ENCODE measurements at regions not wholly inside any gene's neighbourhood (a gene's known extent, or its start where the extent isn't known, plus 50 kb on each side); places are given as distances from the start of the nearest gene placed in this dataset.

- Histone ChIP-seq H3K9me3 (replicated peaks in 1 of 2; ENCODE audit: control insufficient read depth in 1 of 2, insufficient read depth in 1 of 2, low read length in 2 of 2) (no peaks in the 10 kb centered on the region), H3K36me3 (replicated peaks in 1 of 2; ENCODE audit: control insufficient read depth in 1 of 2, insufficient read depth in 2 of 2, low read length in 2 of 2) (no peaks in the 10 kb centered on the region), H4K20me1 (ENCODE audit: insufficient read depth, low read length) (no peaks in the 10 kb centered on the region), H3K4me1 (ENCODE audit: control insufficient read depth in 1 of 2, insufficient read depth in 2 of 2, low read length in 2 of 2) (no peaks in the 10 kb centered on the region), H3K27me3 (ENCODE audit: control insufficient read depth in 2 of 2, insufficient read depth in 2 of 2, low read length in 2 of 2) (no peaks in the 10 kb centered on the region), H3K79me2 (ENCODE audit: insufficient read depth, low read length) (no peaks in the 10 kb centered on the region), H2AFZ (ENCODE audit: insufficient read depth, low read depth, low read length, poor library complexity, severe bottlenecking) (no peak overlapping the region), H3K4me2 (replicated peaks; ENCODE audit: extremely low read depth, low read length, poor library complexity, severe bottlenecking) (no peak overlapping the region), H3K27ac (ENCODE audit: low read depth in 1 of 2, low read length in 2 of 2) (no peak overlapping the region), H3K9ac (ENCODE audit: insufficient read depth, low read length, poor library complexity, severe bottlenecking) (no peak overlapping the region), H3K4me3 (replicated peaks in 1 of 3; ENCODE audit: low read depth in 2 of 3, low read length in 3 of 3) (no peak overlapping the region)
- Mint-ChIP-seq H3K36me3 (no peaks in the 10 kb centered on the region), H3K27me3 (ENCODE audit: low read depth in 3 of 3) (peaks cover 0 to 7% (median 2%) of the 10 kb centered on the region in 3 donors), H3K9me3 (peaks cover 0 to 5% (median 0%) of the 10 kb centered on the region in 7 donors), H3K4me3 (no peak overlapping the region), H3K4me1 (peaks cover 3% of the 10 kb centered on the region), H3K27ac (no peak overlapping the region)
- TF ChIP-seq, protein P1, sequence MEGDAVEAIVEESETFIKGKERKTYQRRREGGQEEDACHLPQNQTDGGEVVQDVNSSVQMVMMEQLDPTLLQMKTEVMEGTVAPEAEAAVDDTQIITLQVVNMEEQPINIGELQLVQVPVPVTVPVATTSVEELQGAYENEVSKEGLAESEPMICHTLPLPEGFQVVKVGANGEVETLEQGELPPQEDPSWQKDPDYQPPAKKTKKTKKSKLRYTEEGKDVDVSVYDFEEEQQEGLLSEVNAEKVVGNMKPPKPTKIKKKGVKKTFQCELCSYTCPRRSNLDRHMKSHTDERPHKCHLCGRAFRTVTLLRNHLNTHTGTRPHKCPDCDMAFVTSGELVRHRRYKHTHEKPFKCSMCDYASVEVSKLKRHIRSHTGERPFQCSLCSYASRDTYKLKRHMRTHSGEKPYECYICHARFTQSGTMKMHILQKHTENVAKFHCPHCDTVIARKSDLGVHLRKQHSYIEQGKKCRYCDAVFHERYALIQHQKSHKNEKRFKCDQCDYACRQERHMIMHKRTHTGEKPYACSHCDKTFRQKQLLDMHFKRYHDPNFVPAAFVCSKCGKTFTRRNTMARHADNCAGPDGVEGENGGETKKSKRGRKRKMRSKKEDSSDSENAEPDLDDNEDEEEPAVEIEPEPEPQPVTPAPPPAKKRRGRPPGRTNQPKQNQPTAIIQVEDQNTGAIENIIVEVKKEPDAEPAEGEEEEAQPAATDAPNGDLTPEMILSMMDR (IDR thresholded peaks at IDR 0.05) = no peak
- intact Hi-C loops (cut with micrococcal nuclease) = no loop called here
- DNase-seq = no peak
- no CpG with 5 or more reads among the region's 2 CpGs for WGBS (ENCODE audit: insufficient coverage)
These were observed 105.3 kb upstream of the SMC2 start for GRCh38 chr9:103988821-103989220.

- peaks cover 0 to 5% (median 0%) of the 10 kb centered on the region in 7 donors for H3K9me3 Mint-ChIP-seq
These were observed 103.8 kb upstream of the SMC2 start for GRCh38 chr9:103990311-103990710.

More at GRCh38 chr9:103990311-103990710, 103.8 kb upstream of the SMC2 start:
- no peaks in the 10 kb centered on the region for H3K36me3 ChIP-seq (replicated peaks in 1 of 2; ENCODE audit: control insufficient read depth in 1 of 2, insufficient read depth in 2 of 2, low read length in 2 of 2)
- H3K4me2 ChIP-seq (replicated peaks; ENCODE audit: extremely low read depth, low read length, poor library complexity, severe bottlenecking) = no peak overlapping the region
- no peak overlapping the region for H3K4me3 ChIP-seq (replicated peaks in 1 of 3; ENCODE audit: low read depth in 2 of 3, low read length in 3 of 3)
- H3K4me3 Mint-ChIP-seq = no peak overlapping the region
- H3K36me3 Mint-ChIP-seq = no peaks in the 10 kb centered on the region
- TF ChIP-seq, protein P1 (IDR thresholded peaks at IDR 0.05) = no peak
- 89% methylated on average over 1 of the region's 2 CpGs for WGBS (ENCODE audit: insufficient coverage)
- H3K4me1 Mint-ChIP-seq = no peaks in the 10 kb centered on the region
- no peaks in the 10 kb centered on the region for H3K27me3 ChIP-seq (ENCODE audit: control insufficient read depth in 2 of 2, insufficient read depth in 2 of 2, low read length in 2 of 2)
- H3K4me1 ChIP-seq (ENCODE audit: control insufficient read depth in 1 of 2, insufficient read depth in 2 of 2, low read length in 2 of 2) = no peaks in the 10 kb centered on the region
- no peak overlapping the region for H3K9ac ChIP-seq (ENCODE audit: insufficient read depth, low read length, poor library complexity, severe bottlenecking)
- DNase-seq = no peak
- no peaks in the 10 kb centered on the region for H3K79me2 ChIP-seq (ENCODE audit: insufficient read depth, low read length)
- no peak overlapping the region for H3K27ac ChIP-seq (ENCODE audit: low read depth in 1 of 2, low read length in 2 of 2)
- intact Hi-C loops (cut with micrococcal nuclease) = no loop called here
- no peaks in the 10 kb centered on the region for H4K20me1 ChIP-seq (ENCODE audit: insufficient read depth, low read length)
- H3K27ac Mint-ChIP-seq = no peak overlapping the region
- H3K27me3 Mint-ChIP-seq (ENCODE audit: low read depth in 3 of 3) = peaks cover 0 to 7% (median 2%) of the 10 kb centered on the region in 3 donors
- no peaks in the 10 kb centered on the region for H3K9me3 ChIP-seq (replicated peaks in 1 of 2; ENCODE audit: control insufficient read depth in 1 of 2, insufficient read depth in 1 of 2, low read length in 2 of 2)
- no peak overlapping the region for H2AFZ ChIP-seq (ENCODE audit: insufficient read depth, low read depth, low read length, poor library complexity, severe bottlenecking)
